ENCODE measurements at regions not wholly inside any gene's neighbourhood (a gene's known extent, or its start where the extent isn't known, plus 50 kb on each side); places are given as distances from the start of the nearest gene placed in this dataset.

DNA sequence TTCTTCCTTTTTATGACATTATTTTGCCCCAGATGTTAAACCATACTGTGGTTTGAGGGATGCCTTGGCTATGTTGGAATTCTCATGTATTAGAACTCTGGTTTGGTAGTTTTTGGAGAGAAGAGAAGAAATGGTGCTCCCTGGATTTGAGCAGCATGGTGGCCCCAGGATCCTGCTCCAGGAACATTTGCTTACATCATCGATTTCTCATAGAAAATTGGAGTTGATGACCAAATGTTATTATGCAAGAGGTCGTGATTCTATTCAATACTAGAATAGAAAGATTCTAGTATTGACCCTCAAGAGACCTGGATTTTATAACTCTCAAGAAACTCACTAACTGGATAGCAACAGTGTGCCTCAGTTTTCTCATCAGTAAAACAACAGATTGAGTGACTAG is 77.5 kb upstream of the GNAQ start:
- no peak for TF ChIP-seq EZH2 (IDR thresholded peaks at IDR 0.05)
- no peak for TF ChIP-seq POLR2AphosphoS5 (IDR thresholded peaks at IDR 0.05; ENCODE audit: borderline replicate concordance, low read depth, low read length)
- TF ChIP-seq FOXP2 (optimal IDR thresholded peaks at IDR 0.05; ENCODE audit: control extremely low read depth, extremely low read length, insufficient read depth): no peak

Data from SK-N-MC (cell line).